Epithelial cell of proximal tubule (primary cell): ENCODE measurements at regions not wholly inside any gene's neighbourhood (a gene's known extent, or its start where the extent isn't known, plus 50 kb on each side); places are given as distances from the start of the nearest gene placed in this dataset.

Experiments
- DNase-seq: peaks from one replicate; pipeline ENCODE4 v3.0.0-alpha.2; 2011; ENCODE audit warnings: low read depth
- H3K4me3 ChIP-seq: 2 replicates; pipeline ENCODE4 v1.5.1; 2011; ENCODE audit warnings: low read depth, mild to moderate bottlenecking, low read length
- CTCF ChIP-seq: conservative IDR thresholded peaks from 2 replicates; pipeline ENCODE4 v1.5.1; 2012; ENCODE audit warnings: low read depth, mild to moderate bottlenecking, low read length

GRCh38 chr2:150584081-150584480, 96.6 kb upstream of the RND3 start:
- no peak overlapping the region for H3K4me3 ChIP-seq
- DNase-seq: no peak
- TF ChIP-seq CTCF: no peak

GRCh38 chr2:150581717-150582472, 94.4 kb upstream of the RND3 start:
- DNase-seq: no peak
- no peak overlapping the region for H3K4me3 ChIP-seq
- TF ChIP-seq CTCF: no peak

- DNase-seq: no peak
- no peak overlapping the region for H3K4me3 ChIP-seq
- TF ChIP-seq CTCF: no peak
These were observed 91.0 kb upstream of the RND3 start for GRCh38 chr2:150578481-150578880.

- no peak for DNase-seq
- H3K4me3 ChIP-seq: no peak overlapping the region
- no peak for TF ChIP-seq CTCF
These were observed 88.4 kb upstream of the RND3 start for GRCh38 chr2:150575861-150576260.

- TF ChIP-seq CTCF: no peak
- no peak for DNase-seq
- no peak overlapping the region for H3K4me3 ChIP-seq
These were observed 85.5 kb upstream of the RND3 start for GRCh38 chr2:150572961-150573395.

- no peak for TF ChIP-seq CTCF
- no peak for DNase-seq
- H3K4me3 ChIP-seq: no peak overlapping the region
These were observed 84.8 kb upstream of the RND3 start for GRCh38 chr2:150572194-150572766.

- no peak overlapping the region for H3K4me3 ChIP-seq
- no peak for DNase-seq
- TF ChIP-seq CTCF: no peak
These were observed 83.7 kb upstream of the RND3 start for GRCh38 chr2:150571121-150571520.
